ENCODE measurements at regions not wholly inside any gene's neighbourhood (a gene's known extent, or its start where the extent isn't known, plus 50 kb on each side); places are given as distances from the start of the nearest gene placed in this dataset.

- DNase-seq = no peak
Measured at GRCh38 chr18:34075963-34076860, 148.5 kb downstream of the NOL4 start.

DNA sequence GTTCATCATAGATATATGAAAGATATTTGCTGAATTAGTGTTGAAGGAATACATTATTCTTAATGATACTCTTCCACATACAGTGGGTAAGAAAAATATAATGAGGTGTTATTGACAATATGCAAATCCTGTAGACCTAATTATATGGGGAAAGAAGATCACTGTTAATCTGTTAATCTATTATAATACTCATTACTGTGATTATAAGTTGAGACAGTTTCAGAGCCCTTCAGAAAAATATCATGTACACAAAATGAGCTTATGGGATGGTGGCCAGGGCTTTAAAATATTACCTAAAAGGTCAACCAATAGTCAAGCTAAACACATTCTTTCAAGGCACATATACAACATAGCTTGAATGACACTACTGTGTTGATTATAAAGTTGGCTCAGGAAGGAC, 163.5 kb downstream of the NOL4 start:
- DNase-seq = no peak

DNA sequence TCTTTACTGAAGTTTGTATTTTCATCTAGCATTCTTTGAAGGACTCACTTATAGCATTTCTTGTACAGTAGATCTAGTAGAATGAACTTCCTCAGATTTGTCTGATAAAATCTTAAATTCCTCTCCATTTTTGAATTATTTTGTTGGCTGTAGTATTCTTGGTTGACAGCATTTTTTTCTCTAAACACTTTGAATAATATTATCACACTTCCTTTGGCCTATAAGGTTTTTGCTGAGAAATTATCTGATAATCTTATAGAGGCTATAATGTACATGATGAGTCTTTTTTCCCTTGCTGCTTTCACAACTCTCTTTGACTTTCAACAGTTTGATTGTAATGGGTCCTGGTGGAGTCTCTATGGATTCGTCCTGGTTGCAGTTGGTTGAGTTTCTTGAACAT, 169.5 kb downstream of the NOL4 start:
- no peak for DNase-seq

GRCh38 chr18:34050661-34051060, 174.1 kb downstream of the NOL4 start:
- DNase-seq = no peak

- DNase-seq = no peak
Measured at GRCh38 chr18:34049511-34049910, 175.2 kb downstream of the NOL4 start.

DNA sequence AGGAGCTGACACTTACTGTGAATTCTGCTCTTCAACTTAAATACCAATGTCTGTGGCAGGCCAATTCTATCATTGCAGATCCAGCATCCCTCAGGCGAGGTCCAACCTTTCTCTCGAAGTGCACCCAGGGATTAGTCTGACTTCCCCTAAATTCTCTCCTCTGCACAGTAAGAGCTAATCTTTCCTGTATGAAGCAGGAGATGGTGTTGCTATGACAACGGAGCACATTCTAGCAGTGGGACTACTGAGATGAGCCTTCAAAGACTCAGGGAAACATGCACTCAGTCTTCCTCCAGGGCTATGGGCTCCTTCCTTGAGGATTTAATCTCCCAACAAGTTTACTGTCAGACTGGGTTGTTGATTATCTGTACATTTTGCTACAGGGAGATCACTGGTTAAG, 176.3 kb downstream of the NOL4 start:
- no peak for DNase-seq

GRCh38 chr18:34042423-34043146, 182.1 kb downstream of the NOL4 start:
- DNase-seq = no peak

DNA sequence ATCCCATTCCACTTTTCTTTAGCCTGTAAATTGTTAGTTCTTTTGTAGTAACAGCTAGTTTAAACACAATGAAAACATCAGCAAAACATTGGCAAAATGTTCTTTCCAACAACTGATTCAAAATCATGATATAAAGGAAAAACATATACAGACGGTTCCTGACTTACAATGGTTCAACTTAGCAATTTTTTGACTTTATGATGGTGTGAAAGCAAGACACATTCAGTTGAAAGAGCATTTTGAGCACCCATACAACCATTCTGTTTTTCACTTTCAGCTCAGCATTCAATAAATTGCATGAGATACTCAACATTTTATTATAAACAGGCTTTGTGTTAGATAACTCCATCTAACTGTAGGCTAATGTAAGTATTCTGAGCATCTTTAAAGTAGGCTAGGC, 185.1 kb downstream of the NOL4 start:
- no peak for DNase-seq

DNA sequence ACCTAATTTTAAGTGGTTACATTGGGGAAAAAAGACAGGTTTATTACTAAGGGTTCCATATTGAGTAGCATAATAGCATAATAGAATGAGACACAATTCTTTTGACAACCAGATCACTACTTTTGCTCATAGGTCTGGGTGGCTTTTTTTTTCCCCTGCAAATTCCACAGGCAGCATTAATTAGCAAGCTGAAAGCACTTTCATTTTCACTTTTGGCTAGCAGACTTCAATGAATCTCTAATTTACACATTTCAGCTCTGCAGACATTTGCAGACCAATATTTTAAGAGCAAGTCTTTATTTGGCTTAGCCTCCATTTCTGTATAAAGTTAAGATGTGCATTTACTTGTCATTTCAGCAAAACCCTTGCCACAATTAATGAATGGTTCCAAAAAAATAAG, 185.5 kb downstream of the NOL4 start:
- DNase-seq = no peak

- DNase-seq = no peak
Measured at GRCh38 chr18:34038086-34038485, 186.6 kb downstream of the NOL4 start.

- no peak for DNase-seq
Measured at GRCh38 chr18:34033968-34034367, 190.7 kb downstream of the NOL4 start.

GRCh38 chr18:34031810-34032209, 192.9 kb downstream of the NOL4 start:
- no peak for DNase-seq

DNA sequence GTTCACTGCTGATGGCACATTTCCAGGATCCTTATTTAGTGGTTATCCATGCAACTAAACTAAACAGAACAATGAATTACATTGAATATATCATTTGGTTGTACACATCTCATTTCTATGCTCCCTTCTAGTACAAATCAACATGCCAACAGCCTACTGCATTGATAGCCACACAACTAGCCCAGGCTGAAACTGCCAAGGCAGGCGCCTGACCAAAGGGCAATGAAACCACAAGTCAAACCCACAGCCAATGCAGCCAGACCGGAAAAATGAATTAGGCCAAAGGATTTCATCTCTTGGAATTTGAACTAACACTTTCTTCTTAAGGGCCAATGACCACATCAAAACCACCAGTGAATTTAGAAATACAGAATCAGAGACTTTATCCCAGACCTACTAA, 196.4 kb downstream of the NOL4 start:
- no peak for DNase-seq

DNA sequence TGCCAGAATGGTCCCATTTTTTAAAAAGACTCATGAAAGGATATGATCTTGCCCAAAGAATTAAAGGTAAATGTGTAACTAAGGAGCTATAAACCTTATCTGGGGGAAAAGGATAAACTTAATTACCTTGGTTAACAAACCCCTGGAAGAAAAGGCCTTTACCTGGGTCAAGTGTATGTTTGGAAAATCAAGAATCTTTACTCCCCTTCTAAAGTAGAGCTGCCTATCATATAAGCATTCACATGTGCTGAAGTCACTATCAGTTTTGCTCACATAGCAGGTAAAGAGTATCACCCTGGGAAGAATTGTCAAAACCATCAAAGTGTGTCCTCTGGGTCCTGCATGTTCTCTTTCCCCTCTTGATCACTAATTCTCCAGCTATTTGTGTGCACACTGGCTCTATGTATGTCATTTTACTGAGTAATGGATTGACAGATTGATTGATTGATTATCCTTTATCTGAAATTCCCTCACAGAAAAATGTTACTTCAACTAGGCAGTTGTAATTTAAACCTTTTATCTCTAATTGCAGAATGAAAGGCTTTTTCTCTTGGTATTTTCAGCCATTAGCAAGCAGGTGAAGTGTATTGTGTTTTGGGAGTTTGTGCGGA, 199.4 kb downstream of the NOL4 start:
- DNase-seq = no peak

- no peak for DNase-seq
Measured at GRCh38 chr18:34023471-34023870, 201.2 kb downstream of the NOL4 start.

DNA sequence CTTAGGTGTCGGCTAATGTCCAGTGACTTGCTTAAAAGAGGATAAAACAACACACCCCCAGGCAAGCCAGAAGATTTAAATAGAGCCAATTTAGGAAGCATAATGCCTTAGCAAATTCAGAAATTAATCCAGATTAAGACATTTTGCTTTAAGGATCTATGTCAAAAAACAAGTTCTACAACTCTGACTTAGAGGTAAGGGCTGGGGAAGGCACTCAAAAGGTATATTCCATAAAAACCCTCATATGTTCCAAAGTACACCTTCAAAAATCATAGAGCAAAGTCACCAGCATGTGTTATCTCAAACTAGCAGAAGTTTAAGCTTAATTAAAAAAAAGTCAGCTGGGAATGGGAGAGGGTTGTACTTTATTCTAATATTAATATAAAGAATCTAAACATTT, 206.4 kb downstream of the NOL4 start:
- DNase-seq = no peak

GRCh38 chr18:34003687-34004086, 221.0 kb downstream of the NOL4 start:
- no peak for DNase-seq

- no peak for DNase-seq
Measured at GRCh38 chr18:34002130-34002529, 222.6 kb downstream of the NOL4 start.

GRCh38 chr18:34001376-34001775, 223.3 kb downstream of the NOL4 start:
- DNase-seq = no peak

- DNase-seq = no peak
Measured at GRCh38 chr18:33987206-33987605, 237.5 kb downstream of the NOL4 start.

DNA sequence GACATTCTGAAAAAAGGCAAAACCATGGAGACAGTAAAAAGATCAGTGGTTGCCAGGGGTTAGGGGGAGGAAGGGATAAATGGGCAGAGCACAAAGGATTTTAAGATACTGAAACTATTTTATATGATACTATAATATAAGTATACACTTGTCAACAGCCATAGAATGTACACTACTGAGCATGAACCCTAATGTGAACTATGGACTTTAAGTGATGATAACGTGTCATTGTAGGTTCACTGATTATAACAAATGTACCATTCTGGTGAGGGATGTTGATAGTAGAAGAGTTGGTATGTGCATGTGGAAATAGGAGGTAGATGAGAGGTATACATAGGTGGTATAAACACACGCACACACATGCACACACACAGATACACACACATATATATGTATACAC, 241.6 kb downstream of the NOL4 start:
- DNase-seq = no peak

DNA sequence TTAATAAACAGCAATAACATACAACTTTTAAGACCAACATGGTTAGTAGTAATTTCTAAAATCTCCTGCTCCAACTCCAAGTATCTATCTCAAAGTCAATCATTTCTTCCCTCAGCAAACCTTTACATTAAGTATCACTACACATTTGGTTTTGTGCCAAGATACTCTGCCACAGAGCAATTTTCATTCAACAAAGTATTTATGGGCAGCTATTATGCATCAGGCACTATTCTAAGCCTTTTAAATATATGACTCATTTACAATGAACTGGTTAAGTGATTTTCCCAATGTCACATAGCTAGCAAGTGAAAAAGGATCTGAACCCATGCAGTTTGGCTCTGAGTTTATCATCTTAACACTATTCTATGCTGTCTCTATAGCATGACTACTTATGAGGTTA, 264.3 kb downstream of the NOL4 start:
- DNase-seq = no peak

- no peak for DNase-seq
Measured at GRCh38 chr18:33959609-33960008, 265.1 kb downstream of the NOL4 start.

DNA sequence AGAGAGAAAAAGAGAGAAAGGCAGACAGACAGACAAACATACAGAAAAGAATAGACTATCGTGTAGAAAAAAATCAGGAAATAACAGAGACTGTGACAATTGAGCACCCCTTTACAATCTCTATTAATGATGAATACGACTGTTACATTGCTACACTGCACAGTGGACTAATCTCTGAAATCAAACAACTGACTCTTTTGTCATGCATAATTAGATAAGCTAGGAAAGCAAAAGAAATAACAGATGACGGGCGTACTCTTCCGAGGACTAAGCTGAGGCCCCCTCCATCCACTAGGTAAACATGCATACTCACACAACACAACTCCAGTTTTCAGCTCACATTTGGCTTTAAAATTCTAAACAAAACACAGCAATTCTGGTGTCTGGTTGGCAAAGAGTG, 267.0 kb downstream of the NOL4 start:
- DNase-seq = no peak
